ENCODE measurements at regions not wholly inside any gene's neighbourhood (a gene's known extent, or its start where the extent isn't known, plus 50 kb on each side); places are given as distances from the start of the nearest gene placed in this dataset.

DNA sequence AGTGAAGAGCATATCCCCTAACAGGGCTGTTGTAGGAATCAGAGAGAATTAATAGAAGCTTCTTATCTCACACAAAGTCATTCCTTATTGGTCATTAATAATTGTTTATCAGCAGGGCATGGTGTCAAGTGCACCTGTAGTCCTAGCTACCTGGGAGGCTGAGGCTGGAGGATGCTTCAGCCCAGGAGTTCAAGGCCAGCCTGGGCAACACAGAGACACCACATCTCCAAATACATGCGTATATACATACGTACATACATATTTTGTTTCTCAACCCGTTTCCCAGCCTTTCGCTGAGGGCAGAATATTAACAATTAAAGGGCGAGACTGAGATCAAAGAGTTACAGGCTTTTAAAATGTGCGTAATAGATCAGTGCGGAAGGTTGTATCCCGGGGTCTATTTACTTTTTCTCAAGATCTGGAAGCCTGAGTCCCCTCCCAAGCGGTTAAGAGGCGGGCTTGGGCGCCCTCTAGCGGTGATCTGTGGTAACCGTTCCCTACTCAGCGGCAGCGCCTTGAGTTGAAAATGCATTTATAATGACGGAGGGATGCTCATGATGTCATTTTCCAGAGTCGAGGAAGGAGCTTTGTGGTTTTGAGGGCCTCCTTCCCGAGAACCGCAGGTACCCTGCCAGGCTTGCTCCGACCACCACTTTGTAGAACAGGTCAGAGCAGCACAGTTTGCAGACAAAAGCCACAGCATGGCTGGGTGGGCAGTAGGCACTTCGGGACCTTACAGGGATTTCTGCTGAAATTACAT lies 169.6 kb upstream of the GPR12 start:
- Histone ChIP-seq H3K9me3 (no peaks in the 10 kb centered on the region), H3K27me3 (no peaks in the 10 kb centered on the region), H3K36me3 (no peaks in the 10 kb centered on the region), H3K4me3 (no peak overlapping the region), H3K4me1 (peaks cover 0 to 6% (median 2%) of the 10 kb centered on the region in 4 donors), H3K27ac (no peak overlapping the region)
- TF ChIP-seq, protein P1, sequence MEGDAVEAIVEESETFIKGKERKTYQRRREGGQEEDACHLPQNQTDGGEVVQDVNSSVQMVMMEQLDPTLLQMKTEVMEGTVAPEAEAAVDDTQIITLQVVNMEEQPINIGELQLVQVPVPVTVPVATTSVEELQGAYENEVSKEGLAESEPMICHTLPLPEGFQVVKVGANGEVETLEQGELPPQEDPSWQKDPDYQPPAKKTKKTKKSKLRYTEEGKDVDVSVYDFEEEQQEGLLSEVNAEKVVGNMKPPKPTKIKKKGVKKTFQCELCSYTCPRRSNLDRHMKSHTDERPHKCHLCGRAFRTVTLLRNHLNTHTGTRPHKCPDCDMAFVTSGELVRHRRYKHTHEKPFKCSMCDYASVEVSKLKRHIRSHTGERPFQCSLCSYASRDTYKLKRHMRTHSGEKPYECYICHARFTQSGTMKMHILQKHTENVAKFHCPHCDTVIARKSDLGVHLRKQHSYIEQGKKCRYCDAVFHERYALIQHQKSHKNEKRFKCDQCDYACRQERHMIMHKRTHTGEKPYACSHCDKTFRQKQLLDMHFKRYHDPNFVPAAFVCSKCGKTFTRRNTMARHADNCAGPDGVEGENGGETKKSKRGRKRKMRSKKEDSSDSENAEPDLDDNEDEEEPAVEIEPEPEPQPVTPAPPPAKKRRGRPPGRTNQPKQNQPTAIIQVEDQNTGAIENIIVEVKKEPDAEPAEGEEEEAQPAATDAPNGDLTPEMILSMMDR (IDR thresholded peaks at IDR 0.05) = peak; percentile 76 to 98 (median 96)
- TF ChIP-seq POLR2A (IDR thresholded peaks at IDR 0.05) = no peak
- DNase-seq = peak; percentile 72
- in situ Hi-C loops (cut with MboI; ENCODE audit: low pct_ligation_motif_present in 1 of 4, low pct_unique_long_range_greater_than_20kb in 1 of 4, low sequenced_read_pairs in 3 of 4) (loop anchor here in 2 of 4 donors (25.0 kb wide), 3 partner anchors 218 to 882 kb away; no protein-coding TSS in a partner anchor), intact Hi-C loops (cut with DNase I; ENCODE audit: low total_unique reads) (no loop called here)
- WGBS, 2 donors (ENCODE audit: low coverage in 1 of 2) = 13 to 15% methylated on average over 5 to 21 of the region's 21 CpGs

DNA sequence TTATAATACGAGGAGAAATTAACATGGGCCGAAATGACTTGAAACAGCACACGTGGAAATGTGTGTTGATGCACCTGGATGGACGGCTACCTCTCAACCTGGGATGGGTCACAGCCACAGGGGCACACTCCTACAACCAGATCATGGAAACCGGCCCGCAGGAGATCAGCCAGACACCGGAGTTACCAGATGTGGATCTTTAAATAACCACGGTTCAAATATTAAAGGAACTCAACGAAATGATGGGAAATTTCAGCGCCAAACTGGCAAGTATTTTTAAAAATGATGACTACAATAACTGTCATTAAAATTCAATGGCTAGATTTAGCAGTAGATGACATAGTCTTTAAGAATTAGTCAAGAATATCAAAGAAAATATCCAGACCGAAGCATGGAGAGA lies 166.9 kb upstream of the GPR12 start:
- peaks cover 0 to 10% (median 3%) of the 10 kb centered on the region in 4 donors for H3K4me1 ChIP-seq
- no peak for DNase-seq
- no peaks in the 10 kb centered on the region for H3K27me3 ChIP-seq
- in situ Hi-C loops (cut with MboI; ENCODE audit: low pct_ligation_motif_present in 1 of 4, low pct_unique_long_range_greater_than_20kb in 1 of 4, low sequenced_read_pairs in 3 of 4) (loop anchor here in 2 of 4 donors (25.0 kb wide), 3 partner anchors 215 to 885 kb away; no protein-coding TSS in a partner anchor), intact Hi-C loops (cut with DNase I; ENCODE audit: low total_unique reads) (no loop called here)
- H3K9me3 ChIP-seq = no peaks in the 10 kb centered on the region
- H3K36me3 ChIP-seq = no peaks in the 10 kb centered on the region
- no peak for TF ChIP-seq POLR2AphosphoS5 (IDR thresholded peaks at IDR 0.05)
- no peak for TF ChIP-seq EP300 (IDR thresholded peaks at IDR 0.05; ENCODE audit: low read depth)
- H3K27ac ChIP-seq = no peak overlapping the region
- no peak overlapping the region for H3K4me3 ChIP-seq
- 84% methylated on average over 11 of the region's 11 CpGs for WGBS, 2 donors (ENCODE audit: low coverage in 1 of 2)

DNA sequence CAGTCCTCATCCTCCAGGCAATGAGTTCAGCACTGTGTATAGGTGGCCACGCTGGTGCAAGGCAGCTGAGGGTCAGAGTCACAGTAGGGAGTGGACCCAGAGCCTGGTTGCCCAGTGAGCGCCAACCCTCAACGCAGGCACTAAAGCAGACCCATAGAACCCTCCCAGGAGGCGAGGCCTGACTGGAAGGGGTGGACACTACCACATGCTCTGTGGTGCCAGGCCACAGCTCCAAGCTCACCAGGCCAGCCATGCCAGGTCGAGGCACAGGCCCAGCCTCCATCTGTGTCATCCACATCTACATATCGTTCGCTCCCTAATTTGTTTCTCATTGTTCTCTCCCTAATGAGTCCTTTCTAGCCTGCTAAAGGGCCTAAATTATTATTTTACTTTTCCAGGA lies 165.8 kb upstream of the GPR12 start:
- Histone ChIP-seq H3K27me3 (no peaks in the 10 kb centered on the region), H3K36me3 (no peaks in the 10 kb centered on the region), H3K4me3 (no peak overlapping the region), H3K4me1 (peaks cover 0 to 10% (median 3%) of the 10 kb centered on the region in 4 donors), H3K9me3 (no peaks in the 10 kb centered on the region), H3K27ac (no peak overlapping the region)
- no peak for DNase-seq
- intact Hi-C loops (cut with DNase I; ENCODE audit: low total_unique reads) (no loop called here), in situ Hi-C loops (cut with MboI; ENCODE audit: low pct_ligation_motif_present in 1 of 4, low pct_unique_long_range_greater_than_20kb in 1 of 4, low sequenced_read_pairs in 3 of 4) (loop anchor here in 2 of 4 donors (25.0 kb wide), 3 partner anchors 214 to 886 kb away; no protein-coding TSS in a partner anchor)
- TF ChIP-seq, protein P1 (IDR thresholded peaks at IDR 0.05) = no peak
- no peak for TF ChIP-seq POLR2AphosphoS5 (IDR thresholded peaks at IDR 0.05)
- TF ChIP-seq EP300 (IDR thresholded peaks at IDR 0.05; ENCODE audit: low read depth) = no peak
- no peak for TF ChIP-seq POLR2A (IDR thresholded peaks at IDR 0.05)
- 74 to 78% methylated on average over 4 to 5 of the region's 7 CpGs for WGBS, 2 donors (ENCODE audit: low coverage in 1 of 2)

DNA sequence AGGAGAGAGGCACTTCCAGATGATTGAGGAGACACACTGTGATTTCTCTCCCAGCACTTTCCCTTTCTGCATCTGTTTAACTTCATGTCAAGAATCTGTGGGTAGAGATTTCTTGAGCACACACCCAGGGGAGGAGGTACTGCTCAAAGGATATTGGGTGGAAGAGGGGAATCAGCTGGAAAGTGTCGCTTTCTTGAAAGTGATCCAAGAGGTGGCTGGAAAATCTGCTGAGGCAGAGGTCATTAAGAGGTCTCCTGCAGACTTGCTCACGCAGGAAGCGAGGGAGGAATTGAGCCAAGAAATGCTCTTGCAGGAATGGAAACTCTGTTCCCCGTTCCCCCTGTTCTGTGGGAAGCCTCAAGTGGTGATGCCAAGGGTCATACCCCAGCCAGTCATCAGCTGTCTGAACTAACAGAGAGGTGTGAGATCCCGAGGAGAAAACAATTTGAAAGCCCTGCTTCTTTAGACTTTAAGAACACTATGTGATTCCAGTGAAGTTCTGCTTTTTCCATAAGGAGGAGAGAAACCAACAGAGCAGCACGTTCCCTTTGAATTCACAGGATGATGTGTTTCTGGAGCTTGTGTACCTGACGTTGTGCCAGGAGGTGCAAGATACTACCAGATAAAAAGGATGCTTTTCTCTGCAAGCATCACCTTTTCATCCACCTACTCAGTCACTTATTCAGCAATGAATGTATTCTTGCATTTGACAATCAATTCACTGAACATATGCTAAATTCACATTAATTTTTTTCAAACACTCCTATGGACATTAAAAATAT lies 163.4 kb upstream of the GPR12 start:
- Histone ChIP-seq H3K4me3 (no peak overlapping the region), H3K9me3 (no peaks in the 10 kb centered on the region), H3K27ac (no peak overlapping the region), H3K27me3 (no peaks in the 10 kb centered on the region), H3K4me1 (peaks cover 0 to 5% (median 0%) of the 10 kb centered on the region in 4 donors), H3K36me3 (no peaks in the 10 kb centered on the region)
- 26 to 50% methylated on average over 1 to 7 of the region's 7 CpGs for WGBS, 2 donors (ENCODE audit: low coverage in 1 of 2)
- in situ Hi-C loops (cut with MboI; ENCODE audit: low pct_ligation_motif_present in 1 of 4, low pct_unique_long_range_greater_than_20kb in 1 of 4, low sequenced_read_pairs in 3 of 4) = no loop called here
- no peak for DNase-seq
- intact Hi-C loops (cut with DNase I; ENCODE audit: low total_unique reads) = no loop called here
- TF ChIP-seq POLR2A (IDR thresholded peaks at IDR 0.05) = no peak
- TF ChIP-seq EP300 (IDR thresholded peaks at IDR 0.05; ENCODE audit: low read depth) = no peak
- TF ChIP-seq, protein P1 (IDR thresholded peaks at IDR 0.05) = no peak

All from transverse colon (tissue), 4 donors.